ENCODE measurements at regions not wholly inside any gene's neighbourhood (a gene's known extent, or its start where the extent isn't known, plus 50 kb on each side); places are given as distances from the start of the nearest gene placed in this dataset.

DNA sequence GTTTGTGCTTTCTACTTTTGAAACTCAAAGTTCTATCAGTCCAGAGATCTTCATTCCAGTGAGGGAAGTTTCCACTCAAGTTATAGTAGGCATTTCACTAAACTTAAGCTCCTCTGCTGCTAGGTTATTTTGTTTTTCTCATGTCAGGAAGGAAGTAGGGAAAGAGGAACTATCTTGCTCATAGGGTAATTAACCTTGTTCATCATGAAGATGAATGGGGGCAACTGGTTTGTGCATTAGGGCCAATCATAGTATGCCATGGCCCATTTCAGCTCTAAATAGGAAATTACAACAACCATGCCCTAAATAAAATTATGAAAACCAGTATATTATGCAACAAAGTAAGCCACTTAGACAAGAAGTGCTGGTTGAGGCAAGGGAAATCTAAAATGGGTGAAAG lies 804.7 kb upstream of the NDST4 start:
- TF ChIP-seq CTCF (IDR thresholded peaks at IDR 0.05; ENCODE audit: unreplicated experiment): no peak
- no peak overlapping the region for H3K4me3 Mint-ChIP-seq
- no peaks in the 10 kb centered on the region for H3K36me3 Mint-ChIP-seq
- DNase-seq (ENCODE audit: low spot score in 2 of 2, unreplicated experiment in 2 of 2): no peak
- H3K27ac Mint-ChIP-seq: no peak overlapping the region
- no peaks in the 10 kb centered on the region for H3K27me3 Mint-ChIP-seq (ENCODE audit: low read depth)
- H3K9me3 Mint-ChIP-seq: peaks cover 4% of the 10 kb centered on the region
- peaks cover 12% of the 10 kb centered on the region for H3K4me1 Mint-ChIP-seq

DNA sequence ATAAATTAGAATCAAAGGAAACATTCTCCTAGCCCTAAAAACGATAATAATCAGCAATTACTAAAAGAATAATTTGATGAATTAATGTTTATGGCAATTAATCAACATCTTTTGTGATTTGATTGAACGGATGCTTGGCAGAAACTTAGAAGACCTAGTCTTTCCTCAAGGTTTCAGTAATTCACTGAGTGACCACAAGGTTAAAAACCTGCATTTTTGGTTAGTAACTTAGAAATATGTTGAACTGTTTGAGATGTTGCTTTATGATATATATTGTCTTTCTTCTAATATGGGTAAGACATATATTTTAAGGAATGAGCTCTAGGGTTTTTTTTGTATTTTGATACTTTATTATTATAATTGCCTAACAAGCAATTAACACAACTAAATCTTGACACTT lies 793.0 kb upstream of the NDST4 start:
- Mint-ChIP-seq H3K27me3 (ENCODE audit: low read depth) (no peaks in the 10 kb centered on the region), H3K36me3 (no peaks in the 10 kb centered on the region), H3K4me3 (no peak overlapping the region), H3K9me3 (peaks cover 23% of the 10 kb centered on the region), H3K27ac (no peak overlapping the region), H3K4me1 (no peaks in the 10 kb centered on the region)
- TF ChIP-seq CTCF (IDR thresholded peaks at IDR 0.05; ENCODE audit: unreplicated experiment): peak; percentile 41
- DNase-seq (ENCODE audit: low spot score in 2 of 2, unreplicated experiment in 2 of 2): no peak

DNA sequence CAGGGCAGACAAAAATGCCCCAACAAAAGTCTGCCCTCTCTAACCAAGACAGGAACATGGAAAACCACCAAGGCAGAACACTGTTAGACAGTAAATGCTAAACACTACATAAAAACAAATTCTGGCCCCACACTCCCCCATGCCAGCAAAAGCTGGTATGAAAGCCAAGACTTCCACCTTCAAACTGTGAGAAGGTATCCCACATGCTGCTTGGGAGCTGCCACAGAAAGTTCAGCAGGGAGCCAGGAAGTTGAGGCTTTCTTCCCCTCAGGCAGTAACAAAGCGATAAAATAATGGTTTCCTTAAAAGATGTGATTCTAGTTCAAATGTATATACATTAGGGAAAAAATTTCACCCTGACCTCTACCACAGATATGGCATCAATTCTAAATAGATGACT lies 770.4 kb upstream of the NDST4 start:
- Mint-ChIP-seq H3K27ac (no peak overlapping the region), H3K4me3 (no peak overlapping the region), H3K27me3 (ENCODE audit: low read depth) (no peaks in the 10 kb centered on the region), H3K4me1 (peaks cover 9% of the 10 kb centered on the region), H3K36me3 (no peaks in the 10 kb centered on the region), H3K9me3 (no peaks in the 10 kb centered on the region)
- TF ChIP-seq CTCF (IDR thresholded peaks at IDR 0.05; ENCODE audit: unreplicated experiment): no peak
- DNase-seq (ENCODE audit: low spot score in 2 of 2, unreplicated experiment in 2 of 2): no peak

DNA sequence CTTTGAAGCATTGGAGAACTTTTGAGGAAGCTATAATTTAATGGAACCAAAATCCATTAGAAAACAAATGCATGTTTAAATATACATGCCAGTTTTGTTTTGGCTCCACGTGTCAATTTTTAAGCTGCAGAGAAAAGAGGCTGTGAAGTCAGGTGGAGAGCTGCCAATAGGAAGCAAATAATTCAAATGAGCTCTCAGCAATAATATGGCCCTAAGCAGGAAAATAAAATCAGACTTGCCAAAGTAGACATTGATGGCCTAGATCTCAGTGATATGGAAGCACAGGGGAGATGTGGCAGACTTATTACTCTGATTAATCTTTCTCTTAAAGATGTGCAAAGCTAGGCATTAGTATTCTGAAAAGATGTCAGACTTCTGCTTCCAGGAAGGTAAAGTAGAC lies 769.8 kb upstream of the NDST4 start:
- H3K27me3 Mint-ChIP-seq (ENCODE audit: low read depth): no peaks in the 10 kb centered on the region
- H3K4me3 Mint-ChIP-seq: no peak overlapping the region
- no peaks in the 10 kb centered on the region for H3K9me3 Mint-ChIP-seq
- no peak for TF ChIP-seq CTCF (IDR thresholded peaks at IDR 0.05; ENCODE audit: unreplicated experiment)
- no peak overlapping the region for H3K27ac Mint-ChIP-seq
- peaks cover 9% of the 10 kb centered on the region for H3K4me1 Mint-ChIP-seq
- DNase-seq (ENCODE audit: low spot score in 2 of 2, unreplicated experiment in 2 of 2): no peak
- no peaks in the 10 kb centered on the region for H3K36me3 Mint-ChIP-seq

GRCh38 chr4:115873048-115873447 lies 759.6 kb upstream of the NDST4 start:
- no peak overlapping the region for H3K4me3 Mint-ChIP-seq
- H3K27me3 Mint-ChIP-seq (ENCODE audit: low read depth): no peaks in the 10 kb centered on the region
- no peak for TF ChIP-seq CTCF (IDR thresholded peaks at IDR 0.05; ENCODE audit: unreplicated experiment)

GRCh38 chr4:115871596-115871995 lies 758.2 kb upstream of the NDST4 start:
- no peak for TF ChIP-seq CTCF (IDR thresholded peaks at IDR 0.05; ENCODE audit: unreplicated experiment)
- no peak for DNase-seq (ENCODE audit: low spot score in 2 of 2, unreplicated experiment in 2 of 2)
- Mint-ChIP-seq H3K4me1 (no peaks in the 10 kb centered on the region), H3K9me3 (peaks cover 4% of the 10 kb centered on the region), H3K27me3 (ENCODE audit: low read depth) (no peaks in the 10 kb centered on the region), H3K4me3 (no peak overlapping the region), H3K27ac (no peak overlapping the region), H3K36me3 (no peaks in the 10 kb centered on the region)

More at GRCh38 chr4:115873048-115873447, 759.6 kb upstream of the NDST4 start:
- Mint-ChIP-seq H3K27ac (no peak overlapping the region), H3K4me1 (peaks cover 2% of the 10 kb centered on the region), H3K36me3 (no peaks in the 10 kb centered on the region), H3K9me3 (peaks cover 4% of the 10 kb centered on the region)
- no peak for DNase-seq (ENCODE audit: low spot score in 2 of 2, unreplicated experiment in 2 of 2)
